ENCODE measurements at regions not wholly inside any gene's neighbourhood (a gene's known extent, or its start where the extent isn't known, plus 50 kb on each side); places are given as distances from the start of the nearest gene placed in this dataset.

DNA sequence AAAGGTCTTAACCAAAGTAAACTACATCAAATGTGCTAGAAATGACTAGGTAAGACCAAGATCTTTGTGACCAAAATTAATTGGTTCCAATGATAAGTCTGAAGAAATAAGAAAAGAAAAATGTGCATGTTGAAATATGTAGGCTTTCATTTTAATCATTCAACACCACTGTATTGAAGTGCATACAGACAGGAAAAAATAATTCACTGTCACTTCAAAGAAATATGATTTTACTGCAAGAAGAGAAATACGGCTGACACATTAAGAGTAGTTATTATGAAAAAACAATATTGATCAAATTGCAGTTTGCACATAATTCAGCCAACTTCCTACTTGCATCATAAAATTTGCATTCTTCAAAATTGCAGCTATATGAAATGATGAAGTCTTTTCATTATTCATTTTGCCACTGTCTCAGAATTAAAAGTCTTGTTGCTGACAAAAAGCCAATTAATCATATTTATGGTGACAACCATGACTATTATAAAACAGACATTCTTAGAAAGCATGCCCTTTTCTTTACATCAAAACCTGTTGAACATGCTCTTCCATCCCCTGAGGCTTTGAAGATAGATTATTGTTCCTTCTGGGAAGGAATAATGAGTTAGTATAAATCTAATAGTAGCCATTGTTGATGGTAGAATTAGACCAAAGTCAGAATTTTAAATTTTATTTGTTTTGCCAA lies 405.9 kb upstream of the MAD2L1 start:
- TF ChIP-seq, protein P1, sequence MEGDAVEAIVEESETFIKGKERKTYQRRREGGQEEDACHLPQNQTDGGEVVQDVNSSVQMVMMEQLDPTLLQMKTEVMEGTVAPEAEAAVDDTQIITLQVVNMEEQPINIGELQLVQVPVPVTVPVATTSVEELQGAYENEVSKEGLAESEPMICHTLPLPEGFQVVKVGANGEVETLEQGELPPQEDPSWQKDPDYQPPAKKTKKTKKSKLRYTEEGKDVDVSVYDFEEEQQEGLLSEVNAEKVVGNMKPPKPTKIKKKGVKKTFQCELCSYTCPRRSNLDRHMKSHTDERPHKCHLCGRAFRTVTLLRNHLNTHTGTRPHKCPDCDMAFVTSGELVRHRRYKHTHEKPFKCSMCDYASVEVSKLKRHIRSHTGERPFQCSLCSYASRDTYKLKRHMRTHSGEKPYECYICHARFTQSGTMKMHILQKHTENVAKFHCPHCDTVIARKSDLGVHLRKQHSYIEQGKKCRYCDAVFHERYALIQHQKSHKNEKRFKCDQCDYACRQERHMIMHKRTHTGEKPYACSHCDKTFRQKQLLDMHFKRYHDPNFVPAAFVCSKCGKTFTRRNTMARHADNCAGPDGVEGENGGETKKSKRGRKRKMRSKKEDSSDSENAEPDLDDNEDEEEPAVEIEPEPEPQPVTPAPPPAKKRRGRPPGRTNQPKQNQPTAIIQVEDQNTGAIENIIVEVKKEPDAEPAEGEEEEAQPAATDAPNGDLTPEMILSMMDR (IDR thresholded peaks at IDR 0.05; ENCODE audit: control insufficient read depth, extremely low read depth, insufficient read depth), result no peak
- DNase-seq (ENCODE audit: low read depth), result no peak

DNA sequence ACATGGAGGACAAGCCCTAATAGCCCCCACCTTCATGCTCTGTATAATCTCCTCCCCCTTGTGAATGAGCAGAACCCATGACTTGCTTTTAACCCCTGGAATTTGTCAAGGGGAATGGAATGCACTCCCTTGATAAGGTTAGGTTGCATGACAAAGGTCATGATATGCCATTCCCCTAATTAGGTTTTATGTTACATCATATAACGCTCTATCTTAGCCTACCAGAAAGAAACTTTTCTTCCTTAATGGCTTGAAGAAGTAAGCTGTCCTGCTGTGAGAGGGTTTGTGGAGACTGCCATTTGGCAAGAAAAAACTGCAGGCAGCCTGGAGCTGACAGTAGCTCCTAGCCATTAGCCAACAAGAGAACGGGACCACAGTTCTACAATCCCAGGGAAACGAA lies 399.8 kb upstream of the MAD2L1 start:
- H3K4me3 ChIP-seq (ENCODE audit: low read depth, low read length), result no peak overlapping the region
- no peak for DNase-seq (ENCODE audit: low read depth)
- TF ChIP-seq, protein P1 (IDR thresholded peaks at IDR 0.05; ENCODE audit: control insufficient read depth, extremely low read depth, insufficient read depth), result no peak

More for the DNA sequence above, 405.9 kb upstream of the MAD2L1 start:
- no peak overlapping the region for H3K4me3 ChIP-seq (ENCODE audit: low read depth, low read length)

DNA sequence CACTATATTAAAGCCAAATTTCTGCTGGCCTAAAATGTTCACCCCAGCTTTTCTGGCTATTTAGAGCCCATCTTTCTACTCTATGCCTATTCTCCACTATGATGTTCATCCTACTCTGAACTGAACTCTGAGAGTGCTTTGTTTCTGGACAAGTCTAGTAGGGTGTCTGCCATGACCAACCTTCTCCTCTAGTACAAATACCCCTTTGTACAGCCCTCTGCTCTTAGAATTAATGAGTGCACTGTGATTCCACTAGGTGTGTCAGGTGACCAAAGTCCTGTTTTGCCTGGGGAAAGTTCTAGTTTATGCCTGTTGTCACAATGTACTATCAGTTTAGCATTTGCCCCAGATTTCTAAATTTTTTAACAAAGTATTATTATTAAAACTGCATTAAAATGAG lies 388.1 kb upstream of the MAD2L1 start:
- TF ChIP-seq, protein P1 (IDR thresholded peaks at IDR 0.05; ENCODE audit: control insufficient read depth, extremely low read depth, insufficient read depth), result no peak
- no peak overlapping the region for H3K4me3 ChIP-seq (ENCODE audit: low read depth, low read length)
- DNase-seq (ENCODE audit: low read depth), result no peak

DNA sequence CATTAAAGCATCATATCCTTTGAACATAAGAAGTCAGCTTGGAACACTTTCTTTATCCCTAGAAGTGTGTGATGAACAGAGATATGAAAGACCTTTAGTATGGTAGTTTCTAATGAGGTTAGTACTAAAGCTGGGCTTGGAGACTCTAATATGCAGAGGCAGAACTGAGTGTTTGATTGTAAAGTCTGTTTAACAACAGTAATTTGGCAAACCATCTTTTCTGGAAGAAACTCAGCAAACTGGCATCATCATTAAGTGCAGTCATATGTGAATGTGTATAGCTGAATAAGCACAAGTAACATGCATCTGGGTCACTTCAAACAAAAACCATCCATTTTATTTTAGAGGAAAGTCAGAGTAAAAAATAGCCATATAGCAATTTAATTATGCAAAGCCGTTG lies 385.9 kb upstream of the MAD2L1 start:
- DNase-seq (ENCODE audit: low read depth), result no peak

DNA sequence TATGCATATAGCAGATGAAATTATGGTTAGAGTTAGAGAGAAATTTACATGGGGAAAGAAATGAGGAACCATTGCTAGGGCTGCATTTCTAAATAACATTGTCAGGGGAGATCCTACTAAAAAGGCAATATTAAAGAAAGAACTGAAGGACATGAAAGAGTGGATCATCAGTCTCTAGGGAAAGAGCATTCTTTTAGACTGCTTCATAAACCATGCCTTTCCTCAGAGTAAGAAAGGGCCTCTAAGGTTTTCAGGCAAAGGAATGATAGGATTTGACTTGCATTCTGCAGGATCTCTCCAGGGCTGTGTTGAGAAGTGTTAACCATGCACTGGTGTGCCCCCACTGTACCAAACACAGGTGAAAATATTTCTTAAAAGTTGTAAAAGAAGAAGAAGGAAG lies 385.4 kb upstream of the MAD2L1 start:
- H3K4me3 ChIP-seq (ENCODE audit: low read depth, low read length), result no peak overlapping the region
- DNase-seq (ENCODE audit: low read depth), result no peak
- TF ChIP-seq, protein P1 (IDR thresholded peaks at IDR 0.05; ENCODE audit: control insufficient read depth, extremely low read depth, insufficient read depth), result no peak

More for the DNA sequence above, 385.9 kb upstream of the MAD2L1 start:
- no peak overlapping the region for H3K4me3 ChIP-seq (ENCODE audit: low read depth, low read length)
- TF ChIP-seq, protein P1 (IDR thresholded peaks at IDR 0.05; ENCODE audit: control insufficient read depth, extremely low read depth, insufficient read depth), result no peak

DNA sequence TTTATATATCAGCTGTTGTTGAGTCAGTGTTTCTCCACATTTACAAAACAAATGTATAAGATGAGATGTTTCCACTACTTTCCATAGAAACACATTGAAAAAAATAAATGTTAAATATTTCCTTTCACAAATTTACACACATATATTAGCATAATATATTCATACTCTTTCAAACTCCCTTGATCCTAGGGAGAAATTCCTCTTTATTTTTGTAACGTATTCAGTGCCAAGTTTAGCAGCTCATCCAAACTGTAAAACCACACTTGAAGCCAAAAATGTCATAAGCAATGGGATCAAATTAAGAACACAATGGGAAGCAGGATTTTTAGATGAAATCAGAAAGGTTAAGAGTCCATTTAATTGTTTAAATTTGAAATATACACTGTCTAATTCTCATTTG lies 381.1 kb upstream of the MAD2L1 start:
- no peak for DNase-seq (ENCODE audit: low read depth)
- TF ChIP-seq, protein P1 (IDR thresholded peaks at IDR 0.05; ENCODE audit: control insufficient read depth, extremely low read depth, insufficient read depth), result no peak
- H3K4me3 ChIP-seq (ENCODE audit: low read depth, low read length), result no peak overlapping the region

DNA sequence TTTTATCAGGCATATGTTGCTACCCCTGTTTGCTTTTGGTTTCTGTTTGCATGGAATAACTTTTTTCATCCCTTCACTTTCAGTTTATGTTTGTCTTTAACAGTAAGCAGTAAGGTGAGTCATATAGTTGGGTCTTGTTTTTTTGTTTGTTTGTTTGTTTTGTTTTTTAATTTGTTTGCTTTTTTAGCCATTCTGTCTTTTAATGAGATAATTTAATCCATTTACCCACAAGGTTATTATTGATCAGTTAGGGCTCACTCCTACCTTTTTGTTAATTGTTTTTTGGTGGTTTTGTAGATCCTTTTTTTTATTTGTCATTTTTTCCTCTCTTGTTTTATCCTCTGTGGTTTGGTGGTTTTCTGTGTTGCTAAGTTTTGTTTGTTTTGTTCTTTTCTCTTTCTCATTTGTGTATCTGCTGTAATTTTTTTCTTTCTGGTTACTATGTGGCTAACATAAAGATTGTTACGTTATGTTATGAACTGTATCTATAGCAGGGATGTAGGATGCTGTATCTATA lies 379.5 kb upstream of the MAD2L1 start:
- H3K4me3 ChIP-seq (ENCODE audit: low read depth, low read length), result no peak overlapping the region
- no peak for DNase-seq (ENCODE audit: low read depth)
- TF ChIP-seq, protein P1 (IDR thresholded peaks at IDR 0.05; ENCODE audit: control insufficient read depth, extremely low read depth, insufficient read depth), result no peak

Data from LNCaP clone FGC (cell line).